A549 (cell line): ENCODE measurements at regions not wholly inside any gene's neighbourhood (a gene's known extent, or its start where the extent isn't known, plus 50 kb on each side); places are given as distances from the start of the nearest gene placed in this dataset.

ENCODE experiments used
- FOSL2 ChIP-seq, 2 experiments: fragments of 450-650 bp in 1 of 2; fragments of >200 bp in 1 of 2; sonication (Bioruptor Twin) in 1 of 2; formaldehyde crosslinking; IDR thresholded peaks; 2 replicates each; pipeline versions ENCODE4 v1.5.0 to v1.6.1; 2016 to 2020; ENCODE audit warnings: mild to moderate bottlenecking in 1 of 2, moderate library complexity in 1 of 2
- POLR2A ChIP-seq: IDR thresholded peaks from 2 replicates; pipeline ENCODE4 v1.6.1; 2012; ENCODE audit warnings: mild to moderate bottlenecking, low read length

DNA sequence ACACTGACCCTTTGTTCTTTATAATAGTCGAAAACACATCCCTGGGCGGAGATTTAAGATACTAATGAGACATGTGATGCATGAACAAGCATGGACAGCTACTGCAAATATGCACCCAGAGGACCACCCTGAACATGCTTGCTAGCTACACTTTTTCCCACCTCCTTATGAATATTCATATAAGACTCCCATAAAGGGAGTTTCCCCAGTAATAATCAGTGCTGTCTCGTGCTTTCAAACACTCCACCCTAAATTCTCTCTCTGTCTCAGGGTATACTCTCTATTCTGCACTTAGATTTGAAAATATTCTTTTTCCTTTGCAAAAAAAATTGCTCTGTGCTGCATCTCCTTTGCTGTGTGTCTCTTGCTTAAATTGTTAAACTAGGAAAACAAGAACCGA is 64.4 kb upstream of the CT45A1 start:
- TF ChIP-seq POLR2A (no peak), FOSL2 (IDR thresholded peaks at IDR 0.05) (no peak), FOSL2 (CRISPR knock-in tag; IDR thresholded peaks at IDR 0.05) (no peak)
